NAMALWA (cell line): ENCODE measurements at regions not wholly inside any gene's neighbourhood (a gene's known extent, or its start where the extent isn't known, plus 50 kb on each side); places are given as distances from the start of the nearest gene placed in this dataset.

Experiments used
- DNase-seq: peaks from one replicate; pipeline ENCODE4 v3.0.0-alpha.2; 2015; ENCODE audit warnings: low spot score

- DNase-seq: no peak
These were observed 608.1 kb upstream of the UBE2E2 start for GRCh38 chr3:22594990-22595389.

GRCh38 chr3:22606461-22606860 lies 596.7 kb upstream of the UBE2E2 start:
- DNase-seq: no peak

GRCh38 chr3:22606938-22607337 lies 596.2 kb upstream of the UBE2E2 start:
- DNase-seq: no peak

DNA sequence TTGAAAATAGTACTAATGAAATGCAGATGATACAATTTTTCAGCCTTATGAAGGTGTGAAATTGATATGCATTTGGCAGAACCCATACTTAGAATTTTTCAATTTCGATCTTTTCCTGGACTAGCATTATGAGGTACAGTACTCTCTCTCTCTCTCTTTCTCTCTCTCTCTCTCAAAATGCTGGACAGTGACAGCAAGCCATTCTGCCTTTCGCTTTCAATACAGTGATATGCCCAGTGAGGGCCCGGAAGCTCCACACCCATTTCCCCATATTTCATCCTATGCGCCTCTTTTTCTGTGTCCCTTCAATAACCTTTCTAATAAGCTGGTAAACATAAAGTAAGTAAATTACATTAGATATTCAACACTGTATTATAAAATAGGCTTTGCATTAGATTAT lies 595.0 kb upstream of the UBE2E2 start:
- no peak for DNase-seq

DNA sequence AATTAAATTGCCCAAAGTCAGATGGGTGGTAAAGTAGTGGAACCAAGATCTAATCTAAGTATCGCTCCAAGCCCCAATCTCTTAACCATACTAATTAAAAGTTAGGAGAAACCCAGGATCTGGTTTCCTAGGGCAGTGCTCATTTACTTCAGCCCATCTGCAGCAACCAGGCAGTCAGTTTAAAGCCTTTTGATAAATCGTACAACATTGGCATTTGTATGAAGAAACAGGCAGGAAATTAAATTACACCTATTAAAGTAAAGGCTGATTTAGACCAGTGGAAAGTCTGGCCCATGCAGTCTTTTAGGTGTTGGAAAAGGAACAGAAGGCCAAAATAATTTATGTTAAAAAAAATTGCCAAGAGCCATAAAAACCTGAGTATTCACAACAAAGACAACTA lies 594.4 kb upstream of the UBE2E2 start:
- no peak for DNase-seq

- DNase-seq: no peak
These were observed 594.0 kb upstream of the UBE2E2 start for GRCh38 chr3:22609139-22609538.

DNA sequence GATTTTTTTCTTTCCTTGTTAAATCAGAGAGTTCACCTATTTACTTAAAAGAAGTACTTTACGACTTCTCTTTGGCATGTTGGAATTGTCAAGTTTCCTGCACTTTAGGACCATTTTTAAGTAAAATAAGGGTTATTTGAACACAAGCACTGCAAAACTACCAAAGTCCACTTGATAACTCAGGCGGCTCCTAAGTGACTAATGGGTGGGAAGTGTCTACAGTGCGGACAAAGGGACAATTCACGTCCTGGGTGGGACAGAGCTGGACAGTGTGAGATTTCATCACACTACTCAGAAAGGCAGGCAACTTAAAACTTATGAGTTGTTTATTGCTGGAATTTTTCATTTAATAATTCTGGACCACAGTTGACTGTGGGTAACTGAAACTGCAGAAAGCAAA lies 590.2 kb upstream of the UBE2E2 start:
- no peak for DNase-seq

DNA sequence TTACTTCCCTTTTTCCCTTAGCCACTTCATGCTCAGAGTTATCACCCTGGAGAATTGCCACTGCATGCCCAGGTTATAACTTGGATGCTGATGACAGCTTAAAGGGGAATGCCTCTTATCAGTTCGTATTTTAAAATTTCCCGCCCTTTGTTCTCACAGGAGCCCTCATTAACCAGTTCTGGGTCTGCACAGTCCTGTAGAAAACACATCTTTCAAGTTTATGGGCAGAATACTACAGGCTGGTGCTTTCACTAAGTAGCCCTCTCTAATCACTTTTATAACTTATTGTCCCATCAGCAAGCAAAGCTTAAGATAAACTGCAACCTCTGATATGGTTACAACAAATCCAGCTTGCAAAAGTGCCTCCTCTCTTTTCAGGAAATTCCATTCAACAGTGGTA lies 587.3 kb upstream of the UBE2E2 start:
- DNase-seq: no peak

GRCh38 chr3:22617372-22617771 lies 585.8 kb upstream of the UBE2E2 start:
- no peak for DNase-seq

GRCh38 chr3:22620498-22620897 lies 582.6 kb upstream of the UBE2E2 start:
- no peak for DNase-seq

GRCh38 chr3:22621205-22621809 lies 581.8 kb upstream of the UBE2E2 start:
- DNase-seq: no peak

GRCh38 chr3:22627993-22628499 lies 575.1 kb upstream of the UBE2E2 start:
- DNase-seq: no peak

GRCh38 chr3:22632536-22632935 lies 570.6 kb upstream of the UBE2E2 start:
- DNase-seq: no peak

- no peak for DNase-seq
These were observed 568.7 kb upstream of the UBE2E2 start for GRCh38 chr3:22634433-22634832.

GRCh38 chr3:22659651-22660475 lies 543.3 kb upstream of the UBE2E2 start:
- DNase-seq: no peak

- DNase-seq: no peak
These were observed 542.5 kb upstream of the UBE2E2 start for GRCh38 chr3:22660606-22661005.

- DNase-seq: no peak
These were observed 541.9 kb upstream of the UBE2E2 start for GRCh38 chr3:22661121-22661700.

DNA sequence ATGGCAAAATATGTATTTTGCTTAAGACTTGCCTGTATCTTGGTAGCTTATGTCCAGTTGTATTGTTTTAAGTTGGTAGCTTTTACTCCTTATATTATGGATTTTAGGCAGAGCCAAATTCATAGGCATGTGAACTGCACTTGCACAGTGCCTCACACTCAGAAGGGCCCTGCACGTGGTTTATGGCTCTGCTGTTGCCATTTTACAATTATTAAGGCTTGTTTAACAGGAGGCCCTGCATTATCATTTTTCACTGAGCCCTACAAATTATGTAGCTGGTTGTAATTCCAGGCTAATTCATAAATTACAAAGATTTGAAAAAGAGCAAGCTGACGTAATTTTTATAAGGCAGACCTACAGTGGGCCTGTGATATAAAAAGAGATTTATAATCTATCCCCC lies 537.6 kb upstream of the UBE2E2 start:
- DNase-seq: no peak

- no peak for DNase-seq
These were observed 536.4 kb upstream of the UBE2E2 start for GRCh38 chr3:22666736-22667135.

- no peak for DNase-seq
These were observed 531.3 kb upstream of the UBE2E2 start for GRCh38 chr3:22671848-22672247.

DNA sequence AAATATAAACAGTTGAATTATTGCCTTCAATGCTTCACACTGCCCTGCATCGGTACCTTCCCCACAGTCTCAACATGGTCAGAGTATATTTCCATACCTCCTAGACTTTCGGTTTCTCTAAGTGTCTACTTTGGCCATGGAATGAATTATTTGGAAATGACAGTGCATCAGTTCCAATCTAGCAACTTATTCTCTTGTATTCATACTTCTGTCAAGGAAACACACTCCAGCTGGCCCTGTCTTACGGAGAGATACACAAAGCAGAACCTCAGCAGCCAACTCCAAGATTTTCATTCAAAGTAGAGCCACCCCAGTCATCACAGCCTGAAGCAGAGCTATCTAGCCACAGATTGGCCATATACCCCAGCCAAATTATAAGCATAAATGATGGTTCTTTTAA lies 518.4 kb upstream of the UBE2E2 start:
- DNase-seq: no peak

DNA sequence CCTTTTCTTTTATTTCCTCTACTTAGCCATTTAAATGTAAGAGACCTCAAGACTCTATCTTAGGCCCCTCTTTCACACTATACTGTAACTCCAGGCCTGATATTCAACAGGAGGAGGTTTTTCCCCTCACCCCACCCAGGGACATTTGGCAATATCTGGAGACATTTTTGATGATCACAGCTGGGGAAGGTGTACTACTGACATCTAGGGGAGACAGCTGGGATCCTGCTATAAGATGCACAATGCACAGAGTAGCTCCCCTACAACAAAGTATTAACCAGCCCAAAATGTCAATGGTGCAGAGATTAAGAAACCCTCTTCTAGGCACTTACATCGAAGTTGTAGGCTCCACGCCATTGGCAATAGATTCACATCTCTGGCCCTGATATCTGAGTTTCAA lies 517.5 kb upstream of the UBE2E2 start:
- peak; percentile 24 for DNase-seq

DNA sequence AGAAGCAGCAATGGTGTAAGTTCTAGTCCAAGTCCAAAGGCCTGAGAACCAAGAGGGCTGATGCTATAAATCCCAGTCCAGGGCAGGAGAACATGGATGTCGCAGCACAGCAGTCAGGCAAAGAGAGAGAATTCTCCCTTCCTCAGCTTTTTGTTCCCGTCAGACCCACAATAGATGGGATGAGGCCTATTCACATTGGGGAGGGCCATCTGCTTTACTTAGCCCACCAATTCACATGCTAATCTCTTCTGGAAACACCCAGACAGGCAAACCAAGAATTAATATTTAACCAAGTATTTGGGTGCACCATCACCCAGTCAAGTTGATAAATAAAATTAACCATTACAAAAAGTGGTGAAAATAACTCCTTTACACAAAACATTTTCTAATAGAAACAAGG lies 511.7 kb upstream of the UBE2E2 start:
- DNase-seq: no peak
